Glutamatergic neuron (in vitro differentiated cells): ENCODE measurements at regions not wholly inside any gene's neighbourhood (a gene's known extent, or its start where the extent isn't known, plus 50 kb on each side); places are given as distances from the start of the nearest gene placed in this dataset.

Experiments
- DNase-seq: peaks from one replicate; pipeline ENCODE4 v3.0.0; 2022
- H3K27ac Mint-ChIP-seq: one replicate; pipeline ENCODE4 v1.8.0; 2020; ENCODE audit warnings: mild to moderate bottlenecking, mixed read lengths, inconsistent platforms; ENCODE audit not compliant: unreplicated experiment
- H3K27me3 Mint-ChIP-seq: one replicate; pipeline ENCODE4 v1.8.0; 2020; ENCODE audit warnings: mild to moderate bottlenecking, moderate library complexity, mixed read lengths, inconsistent platforms; ENCODE audit not compliant: unreplicated experiment
- H3K36me3 Mint-ChIP-seq: one replicate; pipeline ENCODE4 v1.8.0; 2020; ENCODE audit warnings: mild to moderate bottlenecking, mixed read lengths, inconsistent platforms; ENCODE audit not compliant: unreplicated experiment
- H3K4me1 Mint-ChIP-seq: one replicate; pipeline ENCODE4 v1.8.0; 2020; ENCODE audit warnings: mild to moderate bottlenecking, low read depth, mixed read lengths, inconsistent platforms; ENCODE audit not compliant: unreplicated experiment
- H3K4me3 Mint-ChIP-seq: one replicate; pipeline ENCODE4 v1.8.0; 2020; ENCODE audit warnings: mild to moderate bottlenecking, mixed read lengths, inconsistent platforms; ENCODE audit not compliant: unreplicated experiment
- H3K9me3 Mint-ChIP-seq: one replicate; pipeline ENCODE4 v1.8.0; 2020; ENCODE audit warnings: mild to moderate bottlenecking, moderate library complexity, mixed read lengths, inconsistent platforms; ENCODE audit not compliant: unreplicated experiment
- CTCF ChIP-seq: fragments of 200-600 bp; sonication (generic); IDR thresholded peaks from one replicate; pipeline ENCODE4 v1.5.0; 2021; ENCODE audit not compliant: partially characterized antibody, unreplicated experiment

GRCh38 chr12:125892276-125892675, 827.0 kb downstream of the AACS start:
- no peaks in the 10 kb centered on the region for H3K36me3 Mint-ChIP-seq
- H3K4me1 Mint-ChIP-seq, result peaks cover 11% of the 10 kb centered on the region
- H3K27me3 Mint-ChIP-seq, result no peaks in the 10 kb centered on the region
- peaks cover 2% of the 10 kb centered on the region for H3K9me3 Mint-ChIP-seq
- H3K27ac Mint-ChIP-seq, result no peak overlapping the region
- H3K4me3 Mint-ChIP-seq, result no peak overlapping the region
- no peak for DNase-seq
- TF ChIP-seq CTCF, result no peak

GRCh38 chr12:125902991-125903390, 837.8 kb downstream of the AACS start:
- Mint-ChIP-seq H3K9me3 (peaks cover 4% of the 10 kb centered on the region), H3K36me3 (no peaks in the 10 kb centered on the region), H3K27ac (no peak overlapping the region), H3K4me3 (no peak overlapping the region), H3K27me3 (peaks cover 2% of the 10 kb centered on the region), H3K4me1 (no peaks in the 10 kb centered on the region)
- DNase-seq, result no peak
- no peak for TF ChIP-seq CTCF

GRCh38 chr12:125907351-125907750, 842.1 kb downstream of the AACS start:
- Mint-ChIP-seq H3K27me3 (no peaks in the 10 kb centered on the region), H3K36me3 (no peaks in the 10 kb centered on the region), H3K9me3 (peaks cover 2% of the 10 kb centered on the region), H3K4me3 (no peak overlapping the region), H3K27ac (no peak overlapping the region), H3K4me1 (no peaks in the 10 kb centered on the region)
- TF ChIP-seq CTCF, result no peak
- no peak for DNase-seq

- Mint-ChIP-seq H3K27ac (no peak overlapping the region), H3K36me3 (no peaks in the 10 kb centered on the region), H3K9me3 (peaks cover 7% of the 10 kb centered on the region), H3K27me3 (peaks cover 6% of the 10 kb centered on the region), H3K4me1 (no peaks in the 10 kb centered on the region), H3K4me3 (no peak overlapping the region)
- no peak for TF ChIP-seq CTCF
- DNase-seq, result no peak
Measured at GRCh38 chr12:125919856-125920470, 854.7 kb downstream of the AACS start.

- Mint-ChIP-seq H3K27me3 (peaks cover 6% of the 10 kb centered on the region), H3K4me3 (no peak overlapping the region), H3K27ac (no peak overlapping the region), H3K9me3 (peaks cover 9% of the 10 kb centered on the region), H3K4me1 (no peaks in the 10 kb centered on the region), H3K36me3 (no peaks in the 10 kb centered on the region)
- no peak for TF ChIP-seq CTCF
- DNase-seq, result no peak
Measured at GRCh38 chr12:125922330-125922729, 857.1 kb downstream of the AACS start.
